Hepatocyte (in vitro differentiated cells): ENCODE measurements at regions not wholly inside any gene's neighbourhood (a gene's known extent, or its start where the extent isn't known, plus 50 kb on each side); places are given as distances from the start of the nearest gene placed in this dataset.

Experiments used
- DNase-seq: peaks from one replicate; pipeline ENCODE4 v3.0.0-alpha.2; 2016; ENCODE audit warnings: low spot score
- H2AFZ ChIP-seq: fragments of 200-600 bp; sonication (generic); 2 replicates; pipeline ENCODE4 v1.6.0; 2016; ENCODE audit warnings: antibody characterized with exemption, mild to moderate bottlenecking
- H3K27ac ChIP-seq: fragments of 200-600 bp; sonication (generic); 2 replicates; pipeline ENCODE4 v1.5.1; 2016; ENCODE audit warnings: mild to moderate bottlenecking
- H3K27me3 ChIP-seq: fragments of 200-600 bp; sonication (generic); 2 replicates; pipeline ENCODE4 v1.6.1; 2016
- H3K36me3 ChIP-seq: fragments of 200-600 bp; sonication (generic); replicated peaks from 2 replicates; pipeline ENCODE4 v1.5.1; 2016; ENCODE audit warnings: low read depth; ENCODE audit not compliant: insufficient read depth
- H3K4me1 ChIP-seq: fragments of 200-600 bp; sonication (generic); 2 replicates; pipeline ENCODE4 v1.5.1; 2016; ENCODE audit warnings: mild to moderate bottlenecking, moderate library complexity; ENCODE audit not compliant: insufficient read depth
- H3K4me2 ChIP-seq: fragments of 200-600 bp; sonication (generic); 2 replicates; pipeline ENCODE4 v1.6.0; 2016
- H3K4me3 ChIP-seq: fragments of 200-600 bp; sonication (generic); 2 replicates; pipeline ENCODE4 v1.5.1; 2016; ENCODE audit warnings: mild to moderate bottlenecking
- H3K79me2 ChIP-seq: fragments of 200-600 bp; sonication (generic); 2 replicates; pipeline ENCODE4 v1.6.0; 2017; ENCODE audit warnings: mild to moderate bottlenecking
- H3K9me2 ChIP-seq: fragments of 200-600 bp; sonication (generic); replicated peaks from 2 replicates; pipeline ENCODE4 v1.6.0; 2017; ENCODE audit warnings: mild to moderate bottlenecking; ENCODE audit not compliant: insufficient read depth
- H3K9me3 ChIP-seq: fragments of 200-600 bp; sonication (generic); 2 replicates; pipeline ENCODE4 v1.5.1; 2016; ENCODE audit warnings: low read depth, mild to moderate bottlenecking
- H4K20me1 ChIP-seq: fragments of 200-600 bp; sonication (generic); 2 replicates; pipeline ENCODE4 v1.6.0; 2016; ENCODE audit warnings: mild to moderate bottlenecking; ENCODE audit not compliant: insufficient read depth, poor library complexity, severe bottlenecking
- CTCF ChIP-seq: fragments of 200-600 bp; sonication (generic); IDR thresholded peaks from 2 replicates; pipeline ENCODE4 v1.5.1; 2016; ENCODE audit warnings: antibody characterized with exemption, mild to moderate bottlenecking; ENCODE audit not compliant: poor library complexity
- EZH2 ChIP-seq: fragments of 200-600 bp; sonication (generic); IDR thresholded peaks from 2 replicates; pipeline ENCODE4 v1.6.1; 2016; ENCODE audit warnings: antibody characterized with exemption, mild to moderate bottlenecking, borderline replicate concordance
- EZH2phosphoT487 ChIP-seq: fragments of 200-600 bp; sonication (generic); IDR thresholded peaks from one replicate; pipeline ENCODE4 v1.6.1; 2018; ENCODE audit warnings: antibody characterized with exemption, mild to moderate bottlenecking, low read depth, moderate library complexity; ENCODE audit not compliant: unreplicated experiment, severe bottlenecking
- WGBS: methylation state at CpG from one replicate; pipeline ENCODE4 v1.1.6; 2016; ENCODE audit warnings: low lambda C conversion rate; ENCODE audit errors: missing lambda C conversion rate; 5-methylcytosine and 5-hydroxymethylcytosine counted together

DNA sequence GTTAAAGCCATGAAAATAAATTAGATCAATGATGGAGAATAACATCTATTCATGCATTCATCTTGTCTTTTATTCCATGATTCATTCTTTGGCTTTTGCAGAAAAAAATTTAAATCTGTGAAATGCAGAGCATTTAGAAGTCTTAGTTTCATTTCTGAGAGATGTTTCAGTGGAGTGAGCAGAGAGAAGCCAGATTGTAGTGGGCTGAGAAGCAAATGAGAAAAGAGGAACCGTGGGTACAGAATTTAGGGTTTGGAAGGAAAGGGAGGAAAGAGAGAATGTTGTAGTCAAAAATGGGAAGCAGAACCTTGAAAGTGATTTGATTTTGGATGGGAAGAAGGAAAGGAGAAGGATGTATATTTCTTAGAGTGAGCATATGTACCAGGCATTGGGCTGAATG lies 260.3 kb upstream of the MAN1A1 start:
- Histone ChIP-seq H3K4me3 (no peak overlapping the region), H3K4me2 (no peak overlapping the region), H3K9me3 (no peaks in the 10 kb centered on the region), H4K20me1 (no peaks in the 10 kb centered on the region), H2AFZ (no peak overlapping the region), H3K27me3 (no peaks in the 10 kb centered on the region), H3K36me3 (no peaks in the 10 kb centered on the region), H3K27ac (no peak overlapping the region), H3K79me2 (no peaks in the 10 kb centered on the region), H3K4me1 (no peaks in the 10 kb centered on the region), H3K9me2 (no peaks in the 10 kb centered on the region)
- 94% methylated on average over 1 of the region's 1 CpG for WGBS
- TF ChIP-seq EZH2 (no peak), EZH2phosphoT487 (no peak)
- DNase-seq = no peak

DNA sequence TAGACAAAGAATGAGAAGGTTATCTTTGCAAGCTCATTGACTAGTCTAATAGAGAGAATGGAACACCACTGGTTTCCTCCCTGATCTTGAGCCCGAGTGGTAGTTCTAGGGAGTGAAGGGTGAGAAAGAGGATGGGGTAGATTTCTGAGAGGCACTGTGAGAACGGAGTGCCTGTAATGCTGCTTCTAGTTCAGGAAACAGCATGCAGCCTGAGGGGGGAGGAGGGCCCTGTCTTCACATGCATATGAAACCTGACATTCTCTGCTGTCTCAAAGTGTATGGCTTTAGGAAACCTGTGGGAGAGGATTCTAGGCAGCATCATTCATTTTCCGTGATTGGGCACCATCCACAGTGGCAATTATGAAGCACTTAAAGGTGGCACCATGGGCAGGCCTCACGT lies 259.4 kb upstream of the MAN1A1 start:
- H3K27ac ChIP-seq = no peak overlapping the region
- 75% methylated on average over 4 of the region's 4 CpGs for WGBS
- no peaks in the 10 kb centered on the region for H4K20me1 ChIP-seq
- no peak for DNase-seq
- H3K79me2 ChIP-seq = no peaks in the 10 kb centered on the region
- H3K4me1 ChIP-seq = no peaks in the 10 kb centered on the region
- no peak overlapping the region for H3K4me2 ChIP-seq
- H3K36me3 ChIP-seq = no peaks in the 10 kb centered on the region
- H3K9me2 ChIP-seq = no peaks in the 10 kb centered on the region
- H3K9me3 ChIP-seq = no peaks in the 10 kb centered on the region
- TF ChIP-seq EZH2phosphoT487 = no peak
- TF ChIP-seq CTCF = no peak
- no peak overlapping the region for H3K4me3 ChIP-seq
- no peaks in the 10 kb centered on the region for H3K27me3 ChIP-seq
- no peak overlapping the region for H2AFZ ChIP-seq

DNA sequence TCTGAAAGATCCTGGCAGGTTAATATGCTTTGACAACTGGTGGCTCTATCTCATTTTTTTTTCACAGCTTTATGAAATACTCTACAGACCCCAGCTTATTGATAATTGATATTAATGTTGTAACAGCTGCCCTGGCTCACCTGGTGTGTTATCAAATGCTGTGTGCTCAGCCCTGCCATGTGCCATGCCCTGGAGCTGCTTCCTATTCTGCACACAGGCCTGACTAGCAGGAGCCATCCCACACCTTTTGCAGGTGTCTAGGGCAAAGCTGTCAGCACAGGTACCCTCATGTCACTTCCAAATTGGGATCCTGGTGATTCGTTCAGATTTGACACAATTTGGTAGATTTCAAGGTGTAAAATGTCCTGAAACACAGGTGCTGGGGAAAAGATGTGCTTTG lies 254.6 kb upstream of the MAN1A1 start:
- no peaks in the 10 kb centered on the region for H3K4me1 ChIP-seq
- no peak for TF ChIP-seq EZH2
- TF ChIP-seq EZH2phosphoT487 = no peak
- TF ChIP-seq CTCF = no peak
- no peaks in the 10 kb centered on the region for H3K27me3 ChIP-seq
- no peaks in the 10 kb centered on the region for H3K9me2 ChIP-seq
- H3K27ac ChIP-seq = no peak overlapping the region
- no peak for DNase-seq
- no peak overlapping the region for H3K4me3 ChIP-seq
- WGBS = 86% methylated on average over 1 of the region's 1 CpG
- no peaks in the 10 kb centered on the region for H3K36me3 ChIP-seq
- no peak overlapping the region for H3K4me2 ChIP-seq
- no peaks in the 10 kb centered on the region for H3K9me3 ChIP-seq
- H3K79me2 ChIP-seq = no peaks in the 10 kb centered on the region
- no peak overlapping the region for H2AFZ ChIP-seq
- H4K20me1 ChIP-seq = no peaks in the 10 kb centered on the region

DNA sequence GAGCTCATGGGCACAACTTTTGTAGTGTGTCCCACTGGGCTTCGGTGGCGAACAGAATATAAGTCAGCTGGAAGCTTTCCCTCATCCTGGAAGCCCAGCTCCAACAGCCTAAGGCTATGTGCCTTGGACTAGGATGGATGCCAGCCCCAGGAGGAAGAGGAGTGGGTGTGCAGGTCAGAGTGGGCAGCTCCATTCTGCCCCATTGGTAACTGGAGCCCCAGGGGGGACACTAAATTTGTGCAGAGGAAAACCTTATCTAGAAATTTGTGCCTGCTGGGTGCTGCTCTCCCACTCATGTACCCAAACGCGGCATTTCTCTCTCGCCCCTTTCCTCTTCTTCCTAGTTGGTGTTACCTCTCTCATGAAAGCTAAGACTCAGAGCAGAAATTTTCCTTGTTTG lies 253.9 kb upstream of the MAN1A1 start:
- H3K4me3 ChIP-seq = no peak overlapping the region
- no peaks in the 10 kb centered on the region for H3K79me2 ChIP-seq
- H3K4me2 ChIP-seq = no peak overlapping the region
- no peak for DNase-seq
- H3K9me3 ChIP-seq = no peaks in the 10 kb centered on the region
- TF ChIP-seq EZH2phosphoT487 = no peak
- TF ChIP-seq EZH2 = no peak
- no peak for TF ChIP-seq CTCF
- H3K36me3 ChIP-seq = no peaks in the 10 kb centered on the region
- H3K4me1 ChIP-seq = no peaks in the 10 kb centered on the region
- H3K27me3 ChIP-seq = no peaks in the 10 kb centered on the region
- H3K9me2 ChIP-seq = no peaks in the 10 kb centered on the region
- no peak overlapping the region for H3K27ac ChIP-seq
- WGBS = 93% methylated on average over 5 of the region's 5 CpGs
- H4K20me1 ChIP-seq = no peaks in the 10 kb centered on the region
- no peak overlapping the region for H2AFZ ChIP-seq
